Ramos (cell line): ENCODE measurements at regions not wholly inside any gene's neighbourhood (a gene's known extent, or its start where the extent isn't known, plus 50 kb on each side); places are given as distances from the start of the nearest gene placed in this dataset.

Experiments
- in situ Hi-C: fragments of 300-500 bp; cut with MboI; formaldehyde crosslinking; loops from one replicate; pipeline ENCODE4 v1.14.3; 2022; ENCODE audit warnings: low sequenced_read_pairs; ENCODE audit not compliant: unreplicated experiment

DNA sequence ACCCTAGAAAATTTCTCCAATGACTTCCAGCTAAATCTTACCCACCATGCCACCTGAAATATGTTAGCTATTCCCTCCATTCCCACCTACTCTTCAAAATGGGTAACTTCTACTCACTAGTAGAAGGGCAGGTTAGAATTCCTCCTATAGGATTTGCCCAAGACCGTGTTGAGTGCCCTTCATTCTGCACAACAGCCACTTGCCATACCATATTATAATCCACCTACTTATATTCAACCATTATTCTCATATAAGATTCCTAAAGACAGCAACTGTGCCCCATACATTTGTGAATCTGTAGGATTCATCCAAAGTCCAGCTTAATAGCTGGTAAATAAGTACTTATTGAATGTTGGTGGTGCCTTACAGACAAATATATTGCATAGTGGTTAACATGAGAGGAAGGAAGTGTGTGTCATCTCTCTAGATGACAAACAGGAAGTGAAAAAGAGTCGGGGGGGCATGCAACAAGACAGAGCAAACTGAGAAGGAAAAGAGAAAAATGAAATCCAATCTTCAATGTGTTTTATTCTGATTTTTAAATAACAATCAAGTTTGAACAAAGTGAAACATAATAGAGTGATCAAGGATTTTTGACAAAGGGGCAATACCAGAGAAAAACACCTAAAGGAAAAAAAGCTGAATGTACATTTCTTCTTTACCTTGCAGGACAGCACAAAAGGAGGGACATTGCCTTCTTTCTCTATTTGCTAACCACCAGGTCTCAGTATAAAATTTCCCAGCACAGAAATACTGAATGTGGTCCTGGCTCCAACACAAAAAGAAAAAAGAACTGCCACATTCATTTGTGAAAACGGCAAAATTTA lies 389.3 kb upstream of the USP15 start:
- in situ Hi-C loops: no loop called here

DNA sequence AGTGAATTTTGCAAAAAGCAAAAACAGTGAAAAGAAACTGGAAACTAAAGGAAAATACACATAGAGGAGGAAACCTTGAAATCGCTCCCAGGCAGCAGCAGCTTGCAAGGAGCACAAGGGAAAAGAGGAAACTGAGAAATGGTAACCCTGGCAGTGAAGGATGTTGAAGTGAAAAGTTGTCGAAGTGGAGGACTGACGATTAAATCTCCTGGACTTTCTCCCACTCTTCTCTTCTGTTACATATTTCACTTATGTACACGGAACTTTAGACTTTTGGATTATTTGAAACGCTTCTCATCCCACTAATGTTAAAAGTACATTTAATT lies 388.8 kb upstream of the USP15 start:
- in situ Hi-C loops: no loop called here

GRCh38 chr12:61879229-61879628 lies 381.0 kb upstream of the USP15 start:
- in situ Hi-C loops: no loop called here

GRCh38 chr12:61880186-61880585 lies 380.0 kb upstream of the USP15 start:
- in situ Hi-C loops: no loop called here

DNA sequence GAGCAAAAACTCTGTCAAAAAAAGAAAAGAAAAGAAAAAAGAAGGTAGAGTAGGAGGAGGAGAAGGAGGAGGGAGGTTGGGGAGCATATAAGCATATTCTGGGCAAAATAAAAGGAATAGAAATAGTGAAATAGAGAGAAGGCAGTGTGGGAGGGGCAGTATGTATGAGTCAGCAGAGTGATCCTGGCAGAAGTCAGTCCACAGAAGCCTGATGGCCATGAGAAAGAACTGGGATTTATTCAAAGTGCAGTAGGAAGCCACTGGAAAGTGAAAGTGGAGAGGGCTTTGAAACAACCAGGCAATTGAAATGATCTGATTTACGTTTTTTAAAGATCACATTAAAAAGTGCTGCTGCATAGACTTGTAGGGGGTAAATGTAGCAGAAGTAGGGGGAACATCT lies 368.6 kb upstream of the USP15 start:
- in situ Hi-C loops: no loop called here

DNA sequence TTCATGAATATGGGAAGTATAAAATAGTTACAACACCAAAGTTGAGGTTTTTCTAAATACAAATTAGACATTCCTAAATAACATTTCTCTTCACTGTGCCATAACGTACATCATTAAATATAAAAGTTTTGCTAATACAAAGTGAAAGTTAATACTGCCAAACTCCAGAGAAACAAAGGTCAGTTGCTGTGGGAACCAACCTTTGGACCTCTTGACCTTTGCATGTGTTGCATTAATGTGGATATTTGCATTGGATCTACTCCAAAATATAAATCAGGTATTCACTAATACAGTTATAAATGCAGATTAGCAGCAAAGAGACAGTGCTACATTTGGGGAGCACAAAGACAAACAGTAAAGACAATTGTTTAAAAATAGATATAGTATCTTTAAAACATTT lies 366.0 kb upstream of the USP15 start:
- in situ Hi-C loops: no loop called here

GRCh38 chr12:61896436-61896835 lies 363.8 kb upstream of the USP15 start:
- in situ Hi-C loops: no loop called here

DNA sequence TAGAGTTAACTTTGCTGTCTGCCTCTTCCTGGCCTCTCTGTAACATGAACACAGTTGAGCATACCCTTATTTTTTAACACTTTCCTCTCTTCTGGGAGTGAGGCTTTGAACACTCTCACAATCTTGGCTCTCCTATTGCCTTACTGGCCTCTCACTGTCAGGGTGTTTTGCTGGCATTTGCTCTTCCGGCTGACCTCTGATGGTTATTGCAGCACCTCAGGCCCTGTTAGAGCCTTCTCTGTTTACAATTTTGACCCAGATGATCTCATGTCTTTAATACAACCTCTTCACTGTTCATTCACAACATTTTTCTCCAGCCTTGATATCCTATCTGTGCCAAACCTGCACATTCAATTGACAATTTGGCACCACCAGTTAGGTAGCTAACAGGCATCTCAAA lies 357.8 kb upstream of the USP15 start:
- in situ Hi-C loops: no loop called here

GRCh38 chr12:61911113-61911512 lies 349.1 kb upstream of the USP15 start:
- in situ Hi-C loops: no loop called here

DNA sequence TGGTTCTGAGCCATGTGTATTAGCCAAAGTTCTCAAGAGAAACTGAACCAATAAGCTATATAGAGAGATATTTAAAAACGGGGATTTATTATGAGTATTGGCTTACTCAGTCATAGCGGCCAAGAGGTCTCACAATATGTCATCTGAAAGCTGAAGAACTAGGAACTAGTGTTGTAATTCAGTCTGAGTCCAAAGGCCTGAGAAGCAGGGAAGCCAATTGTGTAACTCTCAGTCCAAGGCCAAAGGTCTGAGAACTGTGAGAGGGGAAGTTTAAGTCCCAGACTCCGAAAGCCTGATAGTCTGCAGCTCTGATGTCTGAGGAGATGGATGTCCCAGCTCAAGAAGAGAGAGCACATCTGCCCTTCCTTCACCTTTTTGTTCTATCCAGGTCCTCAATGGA lies 344.8 kb upstream of the USP15 start:
- in situ Hi-C loops: no loop called here

DNA sequence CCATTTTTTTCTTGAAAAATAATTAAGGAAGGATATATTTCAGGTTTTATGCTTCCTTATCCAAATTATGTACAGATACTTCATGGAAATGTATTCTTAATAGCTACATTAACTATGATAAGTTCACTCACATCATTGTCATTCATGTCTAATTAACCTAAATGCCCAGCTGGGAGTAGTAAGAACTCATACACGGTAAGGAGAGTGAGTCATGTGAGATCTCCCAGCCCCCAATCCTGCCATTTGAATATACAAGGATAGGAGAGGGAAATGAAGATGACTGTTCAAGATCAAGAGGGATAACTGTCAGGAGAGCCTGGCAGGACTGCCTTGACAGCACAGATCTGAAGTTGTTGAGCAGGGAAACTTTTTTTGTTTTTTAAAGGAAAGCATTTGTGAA lies 343.4 kb upstream of the USP15 start:
- in situ Hi-C loops: no loop called here

GRCh38 chr12:61919686-61920085 lies 340.5 kb upstream of the USP15 start:
- in situ Hi-C loops: no loop called here

DNA sequence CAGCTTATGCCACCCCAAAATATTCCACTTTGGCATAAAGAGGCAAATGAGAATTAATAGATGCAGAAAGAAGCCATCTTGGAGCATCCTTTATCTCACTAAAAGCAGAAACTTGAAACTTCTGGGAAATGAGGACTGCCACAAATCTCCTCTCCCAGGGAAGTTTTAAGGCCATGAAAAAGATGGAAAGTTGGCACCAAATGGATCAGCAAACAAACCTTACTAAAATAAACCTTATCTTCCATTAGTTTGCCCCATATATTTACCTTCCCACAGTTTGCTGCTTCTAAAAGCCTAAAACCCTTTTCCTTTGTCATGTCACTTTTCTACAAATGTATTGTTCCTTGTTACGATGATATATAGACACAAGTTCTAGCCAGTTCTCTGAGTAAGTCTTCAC lies 340.0 kb upstream of the USP15 start:
- in situ Hi-C loops: no loop called here

- in situ Hi-C loops: no loop called here
These were observed 337.1 kb upstream of the USP15 start for GRCh38 chr12:61923152-61923551.

DNA sequence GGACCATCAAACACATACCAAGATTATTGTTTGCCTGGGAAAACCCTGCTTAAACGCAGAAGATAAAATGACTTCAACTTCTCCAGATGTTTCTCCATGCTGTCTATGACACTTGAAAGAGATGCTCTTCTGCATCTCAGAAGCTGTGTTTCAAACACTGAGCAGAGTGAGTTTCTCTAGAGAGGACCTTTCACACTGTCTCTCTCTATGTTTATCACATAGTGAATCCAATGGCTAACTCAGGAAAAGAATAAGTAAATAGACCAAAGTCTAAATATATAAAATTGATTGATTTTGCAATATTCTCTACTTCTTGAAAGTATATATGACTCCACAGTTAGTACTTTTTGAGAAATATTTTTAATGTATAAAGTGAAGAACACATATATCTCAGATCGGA lies 325.6 kb upstream of the USP15 start:
- in situ Hi-C loops: no loop called here

DNA sequence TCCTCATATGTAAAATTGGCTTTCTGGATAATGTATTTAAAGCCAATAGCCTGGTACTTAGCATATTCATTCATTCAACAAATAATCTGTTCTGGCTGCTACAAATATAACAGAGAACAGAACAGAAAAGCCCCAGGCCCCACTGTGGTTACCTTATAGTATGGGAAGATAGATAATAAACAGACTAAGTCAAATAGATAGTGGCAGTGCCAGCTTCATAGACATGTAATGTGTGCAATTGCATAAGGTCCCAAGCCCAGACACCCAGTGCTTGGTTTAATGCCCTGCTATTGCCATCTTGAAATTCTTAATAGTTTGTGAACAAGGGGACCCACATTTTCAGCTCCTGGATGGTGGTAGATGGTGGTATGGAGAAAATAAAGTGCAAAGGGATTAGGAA lies 320.2 kb upstream of the USP15 start:
- in situ Hi-C loops: no loop called here

- in situ Hi-C loops: no loop called here
These were observed 303.7 kb upstream of the USP15 start for GRCh38 chr12:61956545-61956944.

DNA sequence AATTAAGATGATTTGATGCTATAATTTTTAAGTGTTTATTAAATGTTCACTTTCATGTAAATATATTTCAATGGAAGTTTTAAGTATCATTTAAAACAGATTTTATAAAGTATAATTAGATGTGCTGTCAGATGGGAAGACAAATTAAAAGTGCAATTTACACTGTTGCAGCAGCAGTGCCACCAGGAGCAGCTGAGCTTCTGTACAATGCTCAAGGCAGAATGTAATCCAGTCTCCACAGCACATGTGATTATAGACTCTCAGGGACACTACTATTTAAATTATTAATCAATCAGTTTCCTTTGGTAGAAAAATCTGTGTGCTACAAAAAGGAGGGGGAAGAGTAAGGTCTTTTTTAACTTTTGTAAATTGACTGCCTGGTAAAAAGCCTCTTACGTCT lies 285.7 kb upstream of the USP15 start:
- in situ Hi-C loops: no loop called here

GRCh38 chr12:61985830-61986229 lies 274.4 kb upstream of the USP15 start:
- in situ Hi-C loops: no loop called here

GRCh38 chr12:61987173-61987572 lies 273.0 kb upstream of the USP15 start:
- in situ Hi-C loops: no loop called here

DNA sequence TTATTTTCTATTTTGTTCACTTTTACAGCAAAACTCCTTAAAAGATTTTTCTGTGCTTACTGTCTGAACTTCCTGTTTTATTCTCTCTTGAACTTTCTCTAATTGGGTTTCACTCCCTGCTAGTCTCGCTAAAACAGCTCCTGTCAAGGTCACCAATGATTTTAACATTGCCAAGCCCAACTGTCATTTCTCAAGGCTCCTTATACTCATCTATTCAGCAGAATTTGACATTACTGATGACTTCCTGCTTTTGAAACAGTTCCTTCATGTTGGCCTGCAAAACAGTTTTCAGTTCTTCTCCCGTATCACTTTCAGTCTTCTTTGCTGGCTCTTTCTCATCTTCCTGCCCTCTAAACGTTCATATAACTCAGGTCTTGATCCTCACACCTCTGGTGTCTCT lies 268.5 kb upstream of the USP15 start:
- in situ Hi-C loops: no loop called here

- in situ Hi-C loops: no loop called here
These were observed 266.4 kb upstream of the USP15 start for GRCh38 chr12:61993734-61994345.
